Fibroblast of mammary gland (primary cell): ENCODE measurements at regions not wholly inside any gene's neighbourhood (a gene's known extent, or its start where the extent isn't known, plus 50 kb on each side); places are given as distances from the start of the nearest gene placed in this dataset.

Experiments
- DNase-seq: peaks from one replicate; pipeline ENCODE4 v3.0.0-alpha.2; 2010; ENCODE audit warnings: low read depth
- H3K4me3 ChIP-seq: 2 replicates; pipeline ENCODE4 v1.5.1; 2011; ENCODE audit warnings: low read depth, mild to moderate bottlenecking, low read length, moderate library complexity; ENCODE audit not compliant: control insufficient read depth
- CTCF ChIP-seq: conservative IDR thresholded peaks from 2 replicates; pipeline ENCODE4 v1.5.1; 2011; ENCODE audit warnings: low read depth, low read length, inconsistent platforms; ENCODE audit not compliant: control insufficient read depth, insufficient read depth

- H3K4me3 ChIP-seq: no peak overlapping the region
- no peak for DNase-seq
Observed at GRCh38 chr12:38139456-38139855, 177.1 kb upstream of the ALG10B start.

GRCh38 chr12:38141239-38141638, 175.3 kb upstream of the ALG10B start:
- no peak overlapping the region for H3K4me3 ChIP-seq
- no peak for DNase-seq
- TF ChIP-seq CTCF: no peak

More at GRCh38 chr12:38139456-38139855, 177.1 kb upstream of the ALG10B start:
- TF ChIP-seq CTCF: no peak

GRCh38 chr12:38141861-38142260, 174.7 kb upstream of the ALG10B start:
- no peak for TF ChIP-seq CTCF

GRCh38 chr12:38142974-38143373, 173.6 kb upstream of the ALG10B start:
- TF ChIP-seq CTCF: no peak
- H3K4me3 ChIP-seq: no peak overlapping the region
- no peak for DNase-seq

More at GRCh38 chr12:38141861-38142260, 174.7 kb upstream of the ALG10B start:
- no peak for DNase-seq
- no peak overlapping the region for H3K4me3 ChIP-seq

GRCh38 chr12:38144049-38144448, 172.5 kb upstream of the ALG10B start:
- no peak for TF ChIP-seq CTCF
- DNase-seq: no peak
- H3K4me3 ChIP-seq: no peak overlapping the region

GRCh38 chr12:38144601-38145436, 171.8 kb upstream of the ALG10B start:
- DNase-seq: no peak
- H3K4me3 ChIP-seq: no peak overlapping the region
- no peak for TF ChIP-seq CTCF
